OCI-LY3 (cell line): ENCODE measurements at regions not wholly inside any gene's neighbourhood (a gene's known extent, or its start where the extent isn't known, plus 50 kb on each side); places are given as distances from the start of the nearest gene placed in this dataset.
A peak's percentile ranks its signal among the peaks of the same experiment; 100 is the strongest.

ENCODE experiments used
- EZH2phosphoT487 ChIP-seq: fragments of 200-600 bp; shearing (Covaris generic); IDR thresholded peaks from 2 replicates; pipeline ENCODE4 v1.6.1; 2018; ENCODE audit warnings: antibody characterized with exemption, mixed run types, low read depth
- TF ChIP-seq, protein P1 (sequence below): fragments of 200-600, 300-600 bp; sonication (generic); IDR thresholded peaks from 2 replicates; pipeline ENCODE4 v1.5.1; 2014; ENCODE audit warnings: antibody characterized with exemption, low read length, low read depth

DNA sequence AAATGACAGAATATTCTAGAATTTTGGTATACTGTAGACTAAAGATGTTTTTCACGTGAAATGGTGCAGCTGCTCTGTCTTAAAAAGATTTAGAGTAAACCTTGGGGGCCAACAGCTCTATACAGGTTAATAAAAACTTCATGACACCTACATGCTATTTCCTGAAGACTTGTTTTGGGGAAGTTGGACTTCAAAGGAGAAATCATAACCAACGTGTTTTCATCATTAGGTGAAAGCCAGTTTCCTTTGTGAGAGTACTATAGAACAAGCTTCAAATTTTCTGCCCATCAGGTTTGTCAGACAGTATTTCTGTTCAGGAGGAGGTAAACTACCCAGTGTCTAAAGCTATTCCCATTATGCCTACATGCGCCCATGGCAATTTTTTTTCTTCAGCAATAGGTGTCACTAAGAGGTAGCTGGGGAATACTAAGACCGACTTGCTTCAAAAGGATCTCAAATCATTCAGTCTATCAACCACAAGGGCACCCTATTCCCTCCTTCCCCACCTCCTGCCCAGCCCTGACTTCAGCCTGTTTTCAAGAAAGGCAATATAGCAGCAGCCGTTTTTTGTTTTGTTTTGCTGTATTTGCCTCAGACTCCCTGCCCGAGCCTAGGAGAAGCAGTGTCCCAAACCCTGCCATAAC is 237.3 kb upstream of the SP8 start:
- TF ChIP-seq, protein P1, sequence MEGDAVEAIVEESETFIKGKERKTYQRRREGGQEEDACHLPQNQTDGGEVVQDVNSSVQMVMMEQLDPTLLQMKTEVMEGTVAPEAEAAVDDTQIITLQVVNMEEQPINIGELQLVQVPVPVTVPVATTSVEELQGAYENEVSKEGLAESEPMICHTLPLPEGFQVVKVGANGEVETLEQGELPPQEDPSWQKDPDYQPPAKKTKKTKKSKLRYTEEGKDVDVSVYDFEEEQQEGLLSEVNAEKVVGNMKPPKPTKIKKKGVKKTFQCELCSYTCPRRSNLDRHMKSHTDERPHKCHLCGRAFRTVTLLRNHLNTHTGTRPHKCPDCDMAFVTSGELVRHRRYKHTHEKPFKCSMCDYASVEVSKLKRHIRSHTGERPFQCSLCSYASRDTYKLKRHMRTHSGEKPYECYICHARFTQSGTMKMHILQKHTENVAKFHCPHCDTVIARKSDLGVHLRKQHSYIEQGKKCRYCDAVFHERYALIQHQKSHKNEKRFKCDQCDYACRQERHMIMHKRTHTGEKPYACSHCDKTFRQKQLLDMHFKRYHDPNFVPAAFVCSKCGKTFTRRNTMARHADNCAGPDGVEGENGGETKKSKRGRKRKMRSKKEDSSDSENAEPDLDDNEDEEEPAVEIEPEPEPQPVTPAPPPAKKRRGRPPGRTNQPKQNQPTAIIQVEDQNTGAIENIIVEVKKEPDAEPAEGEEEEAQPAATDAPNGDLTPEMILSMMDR: peak; percentile 21; the same call in 1 of the 2 replicates
- TF ChIP-seq EZH2phosphoT487: no peak
